Pancreas (tissue), 10 donors: ENCODE measurements at regions not wholly inside any gene's neighbourhood (a gene's known extent, or its start where the extent isn't known, plus 50 kb on each side); places are given as distances from the start of the nearest gene placed in this dataset.
"Not testable (repeated sequence)": the region's sequence is repeated elsewhere in the genome, so short reads cannot be mapped to it uniquely, and the experiment has no call there.

Source experiments
- ATAC-seq, 4 donors: fragments of 200-7000 bp; cut with Tn5 transposase; one replicate each; pipeline versions ENCODE4 v1.8.0 to v1.9.1; 2020; ENCODE audit warnings: mild to moderate bottlenecking in 4 of 4, moderate library complexity in 4 of 4
- DNase-seq, 6 donors: peaks; one replicate each; pipeline ENCODE4 v3.0.0-alpha.2; 2020
- FAIRE-seq: peaks from 2 replicates; lab custom pipeline; 2012; peaks lifted over from hg19 to GRCh38; lab: Jason Lieb, UNC
- H3K27ac ChIP-seq, 4 donors: fragments of 200-600 bp; sonication (generic); 1 replicate in 3 of 4; 2 replicates in 1 of 4; pipeline versions ENCODE4 v1.5.0 to v1.8.0; 2020
- H3K27me3 ChIP-seq, 4 donors: fragments of 200-600 bp; one replicate each; pipeline ENCODE4 v1.8.0; 2021
- H3K36me3 ChIP-seq, 3 donors: fragments of 200-600 bp; sonication (generic) in 1 of 3; one replicate each; pipeline versions ENCODE4 v1.5.0 to v1.8.0; 2020 to 2021
- H3K4me1 ChIP-seq, 3 donors: fragments of 200-600 bp; one replicate each; pipeline ENCODE4 v1.8.0; 2021
- H3K4me3 ChIP-seq, 4 donors: fragments of 200-600 bp; sonication (generic) in 2 of 4; one replicate each; pipeline versions ENCODE4 v1.5.0 to v1.8.0; 2020 to 2021
- H3K9me3 ChIP-seq, 4 donors: fragments of 200-600 bp; one replicate each; pipeline ENCODE4 v1.8.0; 2021
- WGBS, 2 donors: extraction: QIAGEN DNeasy Blood & Tissue Kit; methylation state at CpG; one replicate each; pipeline ENCODE4 v1.1.7; 2013; 5-methylcytosine and 5-hydroxymethylcytosine counted together
- intact Hi-C, 3 donors: fragments of 100-400 bp; cut with DNase I; formaldehyde crosslinking; loops; one replicate each; pipeline versions ENCODE4 v1.11.1 to v1.14.2; 2022
- TF ChIP-seq, protein P1 (sequence below), 4 donors: fragments of 200-600 bp; sonication (generic) in 3 of 4; IDR thresholded peaks; one replicate each; pipeline versions ENCODE4 v1.5.0 to v1.8.0; 2021; ENCODE audit warnings: antibody characterized with exemption in 4 of 4
- donor health status: healthy with polysubstance abuse.
- donor health status: DM: no; HTN: no; CAD: no; lungs with moderate emphysema.
- donor health status: DM: no; HTN: no; CAD: no.
- donor health status: control.
- donor health status: control.
- donor health status: Bipolar disorder and iron deficiency.
- donor health status: DM: yes; HTN: yes; CAD: no.
- donor health status: DM: no; HTN: no; CAD: no.
- donor health status: DM: no; HTN: no; CAD: no.
- donor health status: DM: yes; HTN: yes; CAD: no.

DNA sequence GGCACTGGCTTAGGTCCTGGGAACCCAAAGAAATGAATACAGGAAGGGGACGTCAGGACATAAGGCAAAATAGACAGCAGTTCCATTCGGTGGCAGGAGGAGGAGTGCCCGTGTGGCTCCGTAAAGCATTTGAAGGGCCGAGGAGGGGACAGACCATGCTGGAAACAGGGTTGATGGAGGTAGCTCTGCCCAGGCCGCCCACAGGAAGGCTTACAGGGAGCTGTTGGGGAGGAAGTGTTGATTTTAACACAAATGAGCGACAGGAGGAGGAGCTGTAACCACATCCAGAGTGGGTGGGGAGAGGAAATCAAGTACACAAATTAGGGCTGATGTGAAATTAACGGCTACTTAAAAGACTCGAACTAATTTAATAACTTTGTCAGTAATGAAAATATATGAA, 54.6 kb downstream of the RBFOX3 start:
- TF ChIP-seq, protein P1, sequence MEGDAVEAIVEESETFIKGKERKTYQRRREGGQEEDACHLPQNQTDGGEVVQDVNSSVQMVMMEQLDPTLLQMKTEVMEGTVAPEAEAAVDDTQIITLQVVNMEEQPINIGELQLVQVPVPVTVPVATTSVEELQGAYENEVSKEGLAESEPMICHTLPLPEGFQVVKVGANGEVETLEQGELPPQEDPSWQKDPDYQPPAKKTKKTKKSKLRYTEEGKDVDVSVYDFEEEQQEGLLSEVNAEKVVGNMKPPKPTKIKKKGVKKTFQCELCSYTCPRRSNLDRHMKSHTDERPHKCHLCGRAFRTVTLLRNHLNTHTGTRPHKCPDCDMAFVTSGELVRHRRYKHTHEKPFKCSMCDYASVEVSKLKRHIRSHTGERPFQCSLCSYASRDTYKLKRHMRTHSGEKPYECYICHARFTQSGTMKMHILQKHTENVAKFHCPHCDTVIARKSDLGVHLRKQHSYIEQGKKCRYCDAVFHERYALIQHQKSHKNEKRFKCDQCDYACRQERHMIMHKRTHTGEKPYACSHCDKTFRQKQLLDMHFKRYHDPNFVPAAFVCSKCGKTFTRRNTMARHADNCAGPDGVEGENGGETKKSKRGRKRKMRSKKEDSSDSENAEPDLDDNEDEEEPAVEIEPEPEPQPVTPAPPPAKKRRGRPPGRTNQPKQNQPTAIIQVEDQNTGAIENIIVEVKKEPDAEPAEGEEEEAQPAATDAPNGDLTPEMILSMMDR (IDR thresholded peaks at IDR 0.05), result no peak
- FAIRE-seq (no peak), DNase-seq (peak in 1 of 6 donors; percentile 34), ATAC-seq (no peak)
- Histone ChIP-seq H3K27ac (no peak overlapping the region), H3K36me3 (no peaks in the 10 kb centered on the region), H3K27me3 (peaks cover 0 to 7% (median 0%) of the 10 kb centered on the region in 4 donors), H3K4me3 (no peak overlapping the region), H3K9me3 (no peaks in the 10 kb centered on the region), H3K4me1 (no peaks in the 10 kb centered on the region)
- WGBS, 2 donors, result 21 to 33% methylated on average over 9 of the region's 9 CpGs
- intact Hi-C loops, result no loop called here

DNA sequence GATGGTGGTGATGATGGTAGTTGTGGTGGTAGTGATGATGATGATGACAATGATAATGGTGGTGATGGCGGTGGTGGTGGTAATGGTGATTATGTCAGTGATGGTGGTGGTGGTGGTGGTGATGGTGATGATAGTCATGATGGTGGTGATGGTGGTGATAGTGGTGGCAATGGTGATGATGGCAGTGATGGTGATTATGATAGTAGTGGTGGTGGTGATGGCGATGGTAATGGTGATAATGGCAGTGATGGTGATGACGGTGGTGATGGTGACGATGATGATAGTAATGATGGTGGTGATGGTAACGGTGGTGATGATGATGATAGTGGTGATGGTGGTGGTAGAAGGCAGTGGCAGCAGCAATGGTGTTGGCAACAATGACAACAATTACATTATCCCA, 55.3 kb downstream of the RBFOX3 start:
- WGBS, 2 donors, result 85 to 87% methylated on average over 5 of the region's 5 CpGs
- Histone ChIP-seq H3K9me3 (no peaks in the 10 kb centered on the region), H3K4me3 (no peak overlapping the region), H3K27ac (no peak overlapping the region), H3K27me3 (peaks cover 0 to 7% (median 0%) of the 10 kb centered on the region in 4 donors), H3K4me1 (no peaks in the 10 kb centered on the region), H3K36me3 (no peaks in the 10 kb centered on the region)
- TF ChIP-seq, protein P1 (IDR thresholded peaks at IDR 0.05), result no peak
- ATAC-seq (no peak), FAIRE-seq (no peak), DNase-seq (no peak)
- intact Hi-C loops, result no loop called here

DNA sequence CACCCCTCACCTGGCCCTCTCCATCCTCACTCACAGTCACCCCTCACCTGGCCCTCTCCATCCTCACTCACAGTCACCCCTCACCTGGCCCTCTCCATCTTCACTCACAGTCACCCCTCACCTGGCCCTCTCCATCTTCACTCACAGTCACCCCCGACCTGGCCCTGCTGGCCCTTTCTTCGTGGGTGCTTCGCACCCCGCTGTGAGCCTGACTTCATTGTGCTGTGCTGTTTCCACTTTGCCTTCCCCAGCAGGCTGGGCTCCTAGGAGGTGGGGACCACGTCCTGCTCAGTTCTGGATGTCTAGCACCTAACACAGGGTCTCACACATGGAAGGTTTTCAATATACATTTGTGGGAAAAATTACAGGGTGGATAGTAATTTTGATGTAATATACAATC, 56.5 kb downstream of the RBFOX3 start:
- ATAC-seq, H3K4me3 ChIP-seq, H3K4me1 ChIP-seq, FAIRE-seq, intact Hi-C loops, H3K27me3 ChIP-seq, H3K27ac ChIP-seq, H3K9me3 ChIP-seq, H3K36me3 ChIP-seq: not testable (repeated sequence)
- peak in 1 of 6 donors; percentile 9 for DNase-seq
- WGBS, 2 donors, result 57 to 69% methylated on average over 5 of the region's 5 CpGs

DNA sequence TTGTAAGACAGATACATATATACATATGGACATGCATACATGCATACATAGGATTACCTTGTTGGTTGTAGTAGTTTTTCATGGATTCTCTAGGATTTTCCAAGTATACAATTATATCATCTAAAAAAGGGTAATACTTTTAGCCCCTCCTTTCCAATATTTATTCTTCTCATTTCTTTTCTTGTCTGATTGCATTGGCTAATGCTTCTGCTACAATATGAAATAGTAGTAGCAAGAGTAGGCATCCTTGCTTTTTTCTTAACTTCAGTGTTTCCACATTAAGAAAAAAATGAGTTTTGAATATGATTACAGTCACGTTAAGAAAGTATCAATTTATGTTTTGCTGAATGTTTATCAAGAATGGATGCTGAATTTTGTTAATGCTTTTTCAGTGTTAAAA, 58.0 kb downstream of the RBFOX3 start:
- TF ChIP-seq, protein P1 (IDR thresholded peaks at IDR 0.05), result no peak
- no peak for FAIRE-seq
- ATAC-seq, result no peak
- 54 to 65% methylated on average over 1 of the region's 1 CpG for WGBS, 2 donors
- H3K4me1 ChIP-seq, result no peaks in the 10 kb centered on the region
- no peak for DNase-seq
- H3K9me3 ChIP-seq, result no peaks in the 10 kb centered on the region
- intact Hi-C loops, result no loop called here
- no peak overlapping the region for H3K4me3 ChIP-seq
- no peak overlapping the region for H3K27ac ChIP-seq
- H3K36me3 ChIP-seq, result no peaks in the 10 kb centered on the region
- peaks cover 0 to 3% (median 0%) of the 10 kb centered on the region in 4 donors for H3K27me3 ChIP-seq

DNA sequence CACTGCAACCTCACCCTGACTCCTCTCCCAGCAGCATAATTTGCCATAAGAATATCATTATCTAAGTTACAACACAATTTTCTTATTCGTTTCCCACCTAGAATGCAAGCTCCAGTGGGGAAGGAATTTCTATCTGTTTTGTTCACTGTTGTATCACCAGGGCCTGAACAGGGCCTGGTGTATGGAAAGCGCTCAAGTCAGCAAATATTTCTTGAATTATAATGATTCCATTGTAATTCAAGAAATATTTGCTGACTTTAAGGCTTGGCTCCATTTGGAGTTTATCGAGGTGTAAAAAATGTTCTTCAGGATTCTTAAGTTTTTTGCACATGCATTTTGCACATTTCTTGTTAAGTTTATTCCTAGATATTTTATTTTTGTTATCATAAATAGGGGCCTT, 58.4 kb downstream of the RBFOX3 start:
- Histone ChIP-seq H3K27me3 (no peaks in the 10 kb centered on the region), H3K4me1 (no peaks in the 10 kb centered on the region), H3K36me3 (no peaks in the 10 kb centered on the region), H3K27ac (no peak overlapping the region), H3K9me3 (no peaks in the 10 kb centered on the region), H3K4me3 (no peak overlapping the region)
- no peak for FAIRE-seq
- no peak for DNase-seq
- TF ChIP-seq, protein P1 (IDR thresholded peaks at IDR 0.05), result no peak
- ATAC-seq, result no peak
- 70 to 80% methylated on average over 3 of the region's 3 CpGs for WGBS, 2 donors
- intact Hi-C loops, result no loop called here
